T-helper 2 cell treated with Interferon-gamma antibody and Interleukin-4, amounts not matched to agents 5 μg/mL and 100 μg/mL, for 36 hours (primary cell): ENCODE measurements at regions not wholly inside any gene's neighbourhood (a gene's known extent, or its start where the extent isn't known, plus 50 kb on each side); places are given as distances from the start of the nearest gene placed in this dataset.

Experiments used
- DNase-seq: peaks from one replicate; pipeline ENCODE4 v3.0.0; 2021; ENCODE audit warnings: low spot score
- H3K27ac Mint-ChIP-seq: one replicate; pipeline ENCODE4 v1.8.0; 2021; ENCODE audit warnings: mild to moderate bottlenecking, mixed read lengths
- H3K27me3 Mint-ChIP-seq: one replicate; pipeline ENCODE4 v1.8.0; 2021; ENCODE audit warnings: low read depth, mixed read lengths
- H3K36me3 Mint-ChIP-seq: one replicate; pipeline ENCODE4 v1.8.0; 2021; ENCODE audit warnings: low read depth, mixed read lengths
- H3K4me1 Mint-ChIP-seq: one replicate; pipeline ENCODE4 v1.8.0; 2021; ENCODE audit warnings: low read depth, mixed read lengths
- H3K4me3 Mint-ChIP-seq: one replicate; pipeline ENCODE4 v1.8.0; 2022; ENCODE audit warnings: mild to moderate bottlenecking, moderate library complexity, mixed read lengths
- H3K9me3 Mint-ChIP-seq: one replicate; pipeline ENCODE4 v1.8.0; 2021; ENCODE audit warnings: mixed read lengths

GRCh38 chr14:53875324-53875897 lies 81.2 kb downstream of the BMP4 start:
- Mint-ChIP-seq H3K27me3 (no peaks in the 10 kb centered on the region), H3K4me1 (no peaks in the 10 kb centered on the region), H3K36me3 (no peaks in the 10 kb centered on the region), H3K4me3 (no peak overlapping the region), H3K27ac (no peak overlapping the region), H3K9me3 (peaks cover 4% of the 10 kb centered on the region)
- no peak for DNase-seq

DNA sequence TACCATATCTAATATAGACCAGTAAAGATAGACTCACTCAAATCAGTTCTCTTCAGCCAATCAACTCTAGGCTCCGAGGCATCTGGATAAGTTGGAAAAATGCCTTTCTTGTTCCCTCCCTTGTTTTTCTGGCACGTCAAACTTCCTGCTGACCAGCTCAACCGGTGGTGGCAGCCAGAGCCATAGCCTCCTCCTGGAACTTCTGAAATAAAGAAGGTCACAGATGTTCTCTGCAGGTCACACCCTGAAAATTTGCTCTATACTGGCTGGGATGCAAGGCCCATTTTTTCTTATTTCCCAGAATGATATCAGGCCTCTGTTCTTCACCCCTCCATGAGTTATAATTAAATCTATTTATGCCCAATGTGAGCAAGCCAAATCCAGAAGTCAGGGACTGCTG lies 81.9 kb downstream of the BMP4 start:
- H3K27me3 Mint-ChIP-seq = no peaks in the 10 kb centered on the region
- no peaks in the 10 kb centered on the region for H3K36me3 Mint-ChIP-seq
- H3K9me3 Mint-ChIP-seq = peaks cover 4% of the 10 kb centered on the region
- H3K27ac Mint-ChIP-seq = no peak overlapping the region
- no peaks in the 10 kb centered on the region for H3K4me1 Mint-ChIP-seq
- DNase-seq = no peak
- H3K4me3 Mint-ChIP-seq = no peak overlapping the region

GRCh38 chr14:53872681-53873089 lies 83.9 kb downstream of the BMP4 start:
- Mint-ChIP-seq H3K4me3 (no peak overlapping the region), H3K4me1 (no peaks in the 10 kb centered on the region), H3K36me3 (no peaks in the 10 kb centered on the region), H3K9me3 (peaks cover 4% of the 10 kb centered on the region), H3K27me3 (no peaks in the 10 kb centered on the region), H3K27ac (no peak overlapping the region)
- no peak for DNase-seq

- Mint-ChIP-seq H3K27ac (no peak overlapping the region), H3K9me3 (peaks cover 4% of the 10 kb centered on the region), H3K27me3 (no peaks in the 10 kb centered on the region), H3K36me3 (no peaks in the 10 kb centered on the region), H3K4me3 (no peak overlapping the region), H3K4me1 (no peaks in the 10 kb centered on the region)
- DNase-seq = no peak
Measured at GRCh38 chr14:53871951-53872350, 84.7 kb downstream of the BMP4 start.

DNA sequence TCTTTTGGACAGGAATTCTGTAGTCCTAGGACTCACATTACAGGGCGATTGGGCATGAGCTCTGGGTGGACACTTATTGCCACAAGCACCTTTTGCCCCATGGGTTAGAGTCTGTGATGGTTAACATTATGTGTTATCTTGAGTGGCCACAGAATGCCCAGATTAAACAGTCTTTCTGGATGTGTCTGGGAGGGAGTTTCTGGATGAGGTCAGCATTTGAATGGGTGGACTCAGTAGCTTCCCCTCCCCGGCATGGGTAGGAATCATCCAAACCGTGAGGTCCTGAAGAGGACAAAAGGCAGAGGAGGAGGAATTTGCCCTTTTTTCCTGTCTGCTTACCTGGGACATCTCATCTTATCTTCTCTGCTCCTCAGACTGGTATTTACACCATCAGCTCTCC lies 85.6 kb downstream of the BMP4 start:
- DNase-seq = no peak
- Mint-ChIP-seq H3K4me1 (no peaks in the 10 kb centered on the region), H3K27me3 (no peaks in the 10 kb centered on the region), H3K4me3 (no peak overlapping the region), H3K36me3 (no peaks in the 10 kb centered on the region), H3K27ac (no peak overlapping the region), H3K9me3 (no peaks in the 10 kb centered on the region)

DNA sequence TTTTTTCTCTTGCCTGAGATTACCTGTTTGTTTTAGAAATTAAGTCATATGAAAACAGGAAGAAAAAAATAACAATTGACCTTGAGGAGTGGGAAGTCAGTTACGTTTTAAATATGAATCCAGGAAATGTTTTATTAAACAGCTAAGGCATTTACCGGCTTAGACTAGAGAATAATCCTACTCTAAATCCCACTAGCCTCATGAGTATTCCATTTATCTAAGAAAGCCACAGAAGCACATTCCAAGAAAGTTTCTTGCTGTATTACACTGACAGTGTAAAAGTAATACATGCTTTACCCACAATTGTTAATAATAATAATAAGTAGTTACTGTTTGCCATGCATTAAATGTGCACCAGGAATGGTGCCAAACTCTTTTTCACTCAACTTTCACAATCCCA lies 90.9 kb downstream of the BMP4 start:
- Mint-ChIP-seq H3K27ac (no peak overlapping the region), H3K36me3 (no peaks in the 10 kb centered on the region), H3K27me3 (no peaks in the 10 kb centered on the region), H3K4me3 (no peak overlapping the region), H3K9me3 (no peaks in the 10 kb centered on the region), H3K4me1 (no peaks in the 10 kb centered on the region)
- no peak for DNase-seq

- DNase-seq = no peak
- no peak overlapping the region for H3K4me3 Mint-ChIP-seq
- no peak overlapping the region for H3K27ac Mint-ChIP-seq
- no peaks in the 10 kb centered on the region for H3K9me3 Mint-ChIP-seq
- H3K27me3 Mint-ChIP-seq = no peaks in the 10 kb centered on the region
- no peaks in the 10 kb centered on the region for H3K4me1 Mint-ChIP-seq
- H3K36me3 Mint-ChIP-seq = no peaks in the 10 kb centered on the region
Measured at GRCh38 chr14:53861781-53862180, 94.8 kb downstream of the BMP4 start.

DNA sequence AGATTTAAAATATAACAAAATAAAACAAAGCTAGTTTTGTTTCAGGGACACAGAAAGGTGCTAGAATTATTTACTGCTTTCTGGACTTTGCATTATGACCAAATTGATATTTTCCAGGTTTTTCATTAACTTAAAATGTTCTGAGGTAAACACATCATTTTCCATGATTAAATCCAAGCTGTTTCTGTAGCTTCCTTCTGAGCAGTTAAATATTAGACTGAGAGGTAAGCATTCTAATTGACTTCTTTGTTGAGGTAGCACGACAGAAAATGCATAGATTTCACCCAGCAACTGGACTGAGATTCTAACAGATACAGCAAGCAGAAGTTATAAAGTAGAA lies 98.3 kb downstream of the BMP4 start:
- no peak overlapping the region for H3K27ac Mint-ChIP-seq
- no peaks in the 10 kb centered on the region for H3K36me3 Mint-ChIP-seq
- H3K4me3 Mint-ChIP-seq = no peak overlapping the region
- no peaks in the 10 kb centered on the region for H3K4me1 Mint-ChIP-seq
- H3K27me3 Mint-ChIP-seq = no peaks in the 10 kb centered on the region
- no peaks in the 10 kb centered on the region for H3K9me3 Mint-ChIP-seq
- no peak for DNase-seq

DNA sequence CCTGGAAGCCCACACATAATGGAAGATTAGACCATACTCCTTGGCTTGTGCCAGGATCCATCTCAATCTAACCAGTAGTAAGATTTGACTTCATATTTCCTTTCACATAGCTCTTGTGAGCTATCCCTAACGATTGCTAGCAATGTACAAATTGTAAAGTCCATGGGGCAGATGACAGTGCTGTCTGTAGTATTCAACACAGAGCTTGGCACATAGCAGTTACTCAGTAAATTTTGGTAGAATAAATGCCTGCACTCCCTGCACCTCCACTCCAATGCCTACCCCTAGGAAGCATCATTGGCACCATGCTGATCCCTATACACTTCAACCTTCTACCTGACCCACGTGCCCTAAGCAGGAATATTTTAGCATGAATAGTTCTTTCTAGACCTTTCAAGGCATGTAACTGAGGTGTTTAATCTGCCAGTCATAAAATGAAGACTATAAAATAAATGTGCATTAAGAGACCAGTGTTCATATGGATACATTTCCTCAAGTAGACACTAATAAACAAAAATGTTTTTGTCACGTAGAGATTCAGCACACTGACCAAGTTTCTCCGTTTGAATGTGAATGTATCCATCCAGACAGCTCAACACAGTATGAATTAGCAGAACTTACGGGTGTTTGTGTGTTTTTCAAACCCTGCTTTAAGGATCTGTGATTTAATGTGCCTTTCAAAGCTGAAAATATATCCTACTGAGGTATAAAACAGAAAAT lies 98.8 kb downstream of the BMP4 start:
- Mint-ChIP-seq H3K9me3 (no peaks in the 10 kb centered on the region), H3K27ac (no peak overlapping the region), H3K36me3 (no peaks in the 10 kb centered on the region), H3K27me3 (no peaks in the 10 kb centered on the region), H3K4me3 (no peak overlapping the region), H3K4me1 (no peaks in the 10 kb centered on the region)
- no peak for DNase-seq

DNA sequence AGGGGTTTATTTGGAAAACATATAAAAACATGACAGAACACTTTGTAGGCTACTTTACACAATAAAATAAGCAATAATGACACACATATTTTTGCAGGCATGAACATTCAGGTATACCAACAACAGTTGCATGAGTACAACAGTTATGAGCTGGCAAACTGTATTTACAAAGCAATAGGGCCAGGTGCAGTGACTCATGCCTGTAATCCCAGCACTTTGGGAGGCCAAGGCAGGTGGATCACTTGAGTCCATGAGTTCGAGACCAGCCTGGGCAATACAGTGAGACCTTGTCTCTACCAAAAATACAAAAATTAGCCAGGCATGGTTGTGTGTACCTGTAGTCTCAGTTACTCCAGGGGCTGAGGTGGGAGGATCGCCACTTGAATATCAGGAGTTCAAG lies 101.1 kb downstream of the BMP4 start:
- Mint-ChIP-seq H3K4me3 (no peak overlapping the region), H3K36me3 (no peaks in the 10 kb centered on the region), H3K27ac (no peak overlapping the region), H3K27me3 (no peaks in the 10 kb centered on the region), H3K9me3 (no peaks in the 10 kb centered on the region), H3K4me1 (no peaks in the 10 kb centered on the region)
- no peak for DNase-seq

DNA sequence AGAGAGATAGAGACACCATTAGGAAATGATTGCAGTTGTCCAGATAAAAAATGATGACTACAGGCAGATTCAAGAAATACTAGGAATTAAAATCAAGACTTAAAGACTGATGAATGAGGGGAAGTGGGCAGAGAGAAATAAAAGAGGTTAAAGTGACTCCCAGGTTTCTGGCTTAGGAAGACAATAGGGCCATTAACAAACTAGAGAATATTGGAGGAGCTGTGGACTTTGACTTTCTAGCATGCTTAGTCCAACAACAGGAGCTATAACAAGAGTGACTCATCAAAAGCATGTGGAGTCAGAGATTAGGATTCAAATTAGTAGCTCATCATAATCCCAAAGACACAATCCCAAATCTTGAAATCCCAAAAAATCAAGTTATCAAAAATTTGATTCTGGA lies 101.5 kb downstream of the BMP4 start:
- Mint-ChIP-seq H3K4me1 (no peaks in the 10 kb centered on the region), H3K9me3 (no peaks in the 10 kb centered on the region), H3K27ac (no peak overlapping the region), H3K4me3 (no peak overlapping the region), H3K27me3 (no peaks in the 10 kb centered on the region), H3K36me3 (no peaks in the 10 kb centered on the region)
- no peak for DNase-seq

DNA sequence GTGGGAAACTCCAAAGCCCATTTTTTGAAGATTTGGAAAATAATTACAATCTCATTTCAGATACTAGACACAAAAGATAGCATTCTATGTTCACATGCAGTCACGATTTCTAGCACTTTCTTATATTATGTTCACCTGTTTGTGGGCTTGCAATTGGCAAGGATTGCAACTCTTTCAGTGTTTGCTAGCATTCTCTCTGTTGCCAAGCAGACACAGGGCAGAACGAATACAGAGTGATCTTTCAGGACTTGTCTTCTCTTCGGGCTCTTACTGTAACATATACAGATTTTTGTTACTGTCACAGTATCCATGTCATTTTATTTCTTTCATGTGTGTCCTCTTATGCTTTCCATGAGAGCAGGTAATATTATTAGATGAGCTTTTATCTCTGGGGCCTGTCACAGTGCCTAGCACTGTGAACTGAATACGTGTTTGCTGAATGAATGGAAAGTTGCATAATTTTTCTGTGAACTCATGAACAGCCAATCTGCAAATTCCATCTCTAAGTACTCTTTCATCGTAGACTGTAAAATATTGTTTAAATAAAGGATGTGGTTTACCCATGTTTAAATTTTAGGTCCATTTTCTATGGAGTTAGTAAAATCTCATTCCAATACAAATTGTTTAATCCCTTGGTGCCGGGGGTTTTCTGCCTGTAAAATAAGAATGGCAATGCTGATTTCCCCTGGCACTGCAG lies 105.1 kb downstream of the BMP4 start:
- H3K4me1 Mint-ChIP-seq = no peaks in the 10 kb centered on the region
- H3K4me3 Mint-ChIP-seq = no peak overlapping the region
- H3K27ac Mint-ChIP-seq = no peak overlapping the region
- no peaks in the 10 kb centered on the region for H3K36me3 Mint-ChIP-seq
- H3K27me3 Mint-ChIP-seq = no peaks in the 10 kb centered on the region
- H3K9me3 Mint-ChIP-seq = no peaks in the 10 kb centered on the region
- no peak for DNase-seq

DNA sequence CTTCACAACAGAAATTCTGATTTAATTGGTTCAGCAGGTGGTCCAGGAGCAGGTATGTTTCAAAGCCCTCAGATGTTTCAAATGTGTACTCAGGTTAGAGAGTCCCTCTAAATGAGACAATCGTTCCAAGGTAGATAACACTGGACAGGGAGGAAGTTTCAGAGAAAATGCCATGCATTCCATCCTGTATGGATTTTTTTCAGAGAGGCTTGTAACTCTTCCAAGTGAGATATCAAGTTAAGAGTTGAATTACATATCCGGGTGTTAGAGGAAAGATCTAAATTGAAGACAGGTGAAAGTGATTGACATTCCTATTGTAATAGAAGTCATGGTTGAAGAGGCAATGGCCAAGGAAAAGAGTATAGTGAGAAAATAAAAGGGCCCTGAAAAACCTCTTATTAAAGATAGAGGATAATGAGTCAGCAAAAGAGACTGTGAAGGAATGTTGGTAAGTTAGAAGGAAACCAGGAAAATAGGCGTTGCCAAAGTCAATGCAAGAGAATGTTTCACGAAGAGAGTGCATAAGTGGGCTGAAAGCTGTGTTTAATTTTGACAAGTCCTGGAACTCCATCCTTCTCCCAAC lies 105.8 kb downstream of the BMP4 start:
- Mint-ChIP-seq H3K4me1 (no peaks in the 10 kb centered on the region), H3K36me3 (no peaks in the 10 kb centered on the region), H3K27ac (no peak overlapping the region), H3K4me3 (no peak overlapping the region), H3K9me3 (no peaks in the 10 kb centered on the region), H3K27me3 (no peaks in the 10 kb centered on the region)
- DNase-seq = no peak

DNA sequence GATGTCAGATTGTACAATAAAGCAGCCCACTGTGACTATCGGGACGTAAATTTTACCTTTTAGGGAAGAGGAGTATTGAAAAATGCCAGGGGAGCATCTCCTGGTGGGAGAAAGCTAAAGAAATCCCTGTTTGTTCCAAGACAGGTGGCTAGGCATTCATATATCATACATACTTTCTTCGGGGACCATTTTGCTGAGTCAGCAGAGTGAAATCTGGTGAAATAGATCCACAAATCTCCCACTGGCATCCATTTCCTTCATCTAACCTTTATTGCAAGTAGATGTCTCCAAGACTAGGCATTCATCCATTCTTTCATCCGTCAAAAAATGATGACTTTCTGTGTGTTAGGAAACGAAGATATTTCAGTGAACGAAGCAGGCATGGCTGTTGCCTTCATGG lies 107.1 kb downstream of the BMP4 start:
- Mint-ChIP-seq H3K9me3 (no peaks in the 10 kb centered on the region), H3K4me3 (no peak overlapping the region), H3K4me1 (no peaks in the 10 kb centered on the region), H3K27me3 (no peaks in the 10 kb centered on the region), H3K27ac (no peak overlapping the region), H3K36me3 (no peaks in the 10 kb centered on the region)
- no peak for DNase-seq
